Testis (tissue), 2 donors: ENCODE measurements at regions not wholly inside any gene's neighbourhood (a gene's known extent, or its start where the extent isn't known, plus 50 kb on each side); places are given as distances from the start of the nearest gene placed in this dataset.

Experiments used
- CTCF ChIP-seq, 3 experiments: fragments of 450-650 bp in 2 of 3; fragments of 200-600 bp in 1 of 3; sonication (generic) in 1 of 3; IDR thresholded peaks; one replicate each; pipeline ENCODE4 v1.5.1; 2016 to 2019; ENCODE audit warnings: antibody characterized with exemption in 3 of 3, mild to moderate bottlenecking in 2 of 3, moderate library complexity in 1 of 3
- POLR2A ChIP-seq: fragments of 450-650 bp; IDR thresholded peaks from one replicate; pipeline ENCODE4 v1.6.1; 2017; ENCODE audit warnings: antibody characterized with exemption, mild to moderate bottlenecking, moderate library complexity

- TF ChIP-seq CTCF (IDR thresholded peaks at IDR 0.05) (no peak), POLR2A (no peak)
Measured at GRCh38 chr19:28453420-28453819, 759.5 kb downstream of the UQCRFS1 start.
